Stimulated activated CD4-positive, alpha-beta T cell treated with anti-CD3 and anti-CD28 coated beads, Interleukin-12 subunit alpha, Interleukin-12 subunit beta, amount 100 ng/mL, for 24 hours (primary cell): ENCODE measurements at regions not wholly inside any gene's neighbourhood (a gene's known extent, or its start where the extent isn't known, plus 50 kb on each side); places are given as distances from the start of the nearest gene placed in this dataset.

ENCODE experiments used
- DNase-seq, 2 experiments: peaks; one replicate each; pipeline ENCODE4 v3.0.0-alpha.2; 2020; ENCODE audit warnings: low read depth in 2 of 2

- DNase-seq = no peak
Measured at GRCh38 chr13:85095418-85096272, 703.6 kb downstream of the SLITRK6 start.

GRCh38 chr13:85093808-85094207 lies 705.4 kb downstream of the SLITRK6 start:
- DNase-seq = no peak

GRCh38 chr13:85091631-85092234 lies 707.5 kb downstream of the SLITRK6 start:
- DNase-seq = no peak

DNA sequence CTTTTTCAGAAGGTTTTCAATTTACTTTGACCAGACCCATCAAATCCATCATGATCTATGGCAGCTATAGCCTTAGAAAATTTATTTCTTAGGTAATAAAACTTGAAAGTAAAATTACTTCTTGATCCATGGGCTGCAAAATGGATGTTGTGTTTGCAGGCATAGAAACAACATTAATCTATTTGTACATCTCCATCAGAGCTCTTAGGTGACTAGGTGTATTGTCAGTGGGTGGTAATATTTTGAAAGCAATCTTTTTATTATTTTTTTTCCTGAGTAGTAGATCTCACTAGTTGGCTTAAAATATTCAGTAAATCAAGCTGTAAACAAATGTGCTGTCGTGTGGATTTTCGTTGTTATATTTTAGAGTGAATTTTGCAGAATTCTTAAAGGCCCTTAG lies 710.0 kb downstream of the SLITRK6 start:
- DNase-seq = no peak

- no peak for DNase-seq
Measured at GRCh38 chr13:85080691-85081090, 718.5 kb downstream of the SLITRK6 start.

DNA sequence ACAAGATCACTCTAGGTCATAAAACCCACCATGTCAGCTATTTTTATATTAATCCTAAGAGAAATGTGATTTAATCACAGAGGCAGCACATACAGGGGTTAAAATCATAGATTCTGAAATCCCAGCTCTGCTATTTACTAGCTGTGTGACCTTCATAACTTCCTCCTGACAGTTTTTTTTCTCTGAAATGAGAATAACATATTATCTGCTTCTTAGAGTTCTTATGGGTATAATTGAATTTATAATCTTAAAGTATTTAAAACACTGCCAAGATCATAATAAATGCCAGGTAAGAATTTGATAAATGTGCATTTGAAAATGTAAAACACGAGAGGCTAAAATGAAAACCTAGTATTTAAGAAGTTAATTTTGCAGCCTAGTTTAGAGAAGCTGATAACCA lies 722.9 kb downstream of the SLITRK6 start:
- DNase-seq = no peak

- DNase-seq = no peak
Measured at GRCh38 chr13:85074543-85075313, 724.5 kb downstream of the SLITRK6 start.

DNA sequence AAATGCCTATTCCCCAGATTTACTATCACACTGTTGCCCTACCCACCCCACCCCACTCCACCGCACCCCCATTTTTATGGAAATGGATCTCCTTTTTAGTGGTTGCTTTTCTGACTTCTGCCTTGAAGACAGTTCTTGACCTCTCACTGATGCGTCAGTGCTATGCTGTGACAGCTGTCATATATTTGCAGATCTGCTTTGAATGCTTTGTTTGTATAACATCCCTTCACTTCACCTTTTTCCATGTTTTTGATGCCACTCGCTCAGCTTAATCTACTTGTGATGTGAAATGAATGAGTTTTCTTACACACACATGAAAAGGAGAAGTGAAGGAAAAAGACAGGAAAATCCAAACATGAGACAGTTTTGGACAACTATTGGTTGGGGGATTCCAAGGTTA lies 731.0 kb downstream of the SLITRK6 start:
- DNase-seq = no peak

DNA sequence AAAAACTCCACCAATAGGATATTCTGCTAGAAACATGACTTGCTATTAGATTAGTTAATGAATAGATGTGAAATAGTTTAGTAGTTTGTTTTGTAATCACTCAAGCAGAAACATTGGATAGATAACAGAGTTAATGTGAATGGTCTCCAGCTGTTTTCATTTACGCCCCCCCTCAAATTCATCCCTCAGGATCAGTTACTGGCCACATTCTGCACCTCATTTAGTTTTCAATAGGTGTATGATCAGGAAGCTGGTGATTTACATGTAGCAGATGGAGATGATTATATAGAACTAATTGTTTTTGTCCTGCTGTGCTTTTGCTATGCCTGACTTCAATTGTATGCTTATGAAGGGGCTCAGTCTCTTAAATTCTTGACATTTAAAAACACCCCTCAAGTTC lies 759.0 kb downstream of the SLITRK6 start:
- DNase-seq = no peak

DNA sequence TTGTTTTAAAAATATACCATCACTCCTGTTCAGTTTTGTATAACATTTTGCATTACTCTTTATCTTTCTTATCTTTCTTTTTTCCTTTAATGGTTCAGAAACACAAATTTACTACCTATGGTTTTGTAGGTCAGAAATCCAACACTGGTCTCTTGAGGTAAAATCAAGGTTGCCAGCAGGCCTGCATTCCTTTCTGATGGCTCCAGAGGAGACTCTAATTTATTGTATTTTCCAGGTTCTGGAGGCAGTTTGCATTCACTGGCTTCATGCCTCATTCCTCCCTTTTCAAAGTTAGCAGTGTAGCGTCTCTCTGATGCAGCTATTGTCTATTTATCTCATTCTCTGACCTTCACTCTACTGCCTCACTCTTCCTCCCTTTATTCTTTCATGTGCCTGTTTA lies 767.4 kb downstream of the SLITRK6 start:
- no peak for DNase-seq

DNA sequence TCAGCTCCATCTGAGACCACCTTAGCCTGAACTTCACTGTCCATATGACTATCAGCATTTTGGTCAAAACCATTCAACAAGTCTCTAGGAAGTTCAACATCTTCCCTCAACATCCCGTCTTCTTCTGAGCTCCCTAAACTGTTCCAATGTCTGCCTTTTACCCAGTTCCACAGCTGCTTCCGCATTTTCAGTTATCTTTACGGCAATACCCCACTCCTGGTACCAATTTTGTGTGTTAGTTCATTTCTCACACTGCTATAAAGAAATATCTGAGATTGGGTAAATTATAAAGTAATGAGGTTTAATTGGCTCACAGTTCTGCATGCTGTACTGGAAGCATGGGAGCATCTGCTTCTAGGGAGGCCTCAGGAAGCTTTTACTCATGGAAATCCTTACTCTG lies 771.2 kb downstream of the SLITRK6 start:
- no peak for DNase-seq

- no peak for DNase-seq
Measured at GRCh38 chr13:85019121-85019520, 780.1 kb downstream of the SLITRK6 start.

GRCh38 chr13:85013006-85013405 lies 786.2 kb downstream of the SLITRK6 start:
- no peak for DNase-seq

DNA sequence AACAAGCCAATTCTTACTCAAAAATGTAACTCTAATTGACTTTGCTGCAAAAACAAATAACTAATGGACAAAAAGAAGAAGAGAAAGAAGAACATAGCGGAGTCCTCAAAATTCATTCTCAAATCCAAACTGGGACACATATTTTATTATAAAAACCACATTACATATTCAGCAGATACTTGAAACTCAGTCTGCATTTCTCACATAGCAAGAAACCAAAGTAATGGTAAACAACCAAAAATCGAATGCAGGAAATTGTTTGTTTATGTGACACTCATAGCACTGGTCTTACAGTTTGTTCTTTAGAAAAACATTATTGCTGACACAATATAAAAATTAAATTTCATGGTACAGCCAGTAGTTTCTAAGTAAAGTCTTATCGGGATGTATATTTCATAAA lies 789.8 kb downstream of the SLITRK6 start:
- DNase-seq = no peak

DNA sequence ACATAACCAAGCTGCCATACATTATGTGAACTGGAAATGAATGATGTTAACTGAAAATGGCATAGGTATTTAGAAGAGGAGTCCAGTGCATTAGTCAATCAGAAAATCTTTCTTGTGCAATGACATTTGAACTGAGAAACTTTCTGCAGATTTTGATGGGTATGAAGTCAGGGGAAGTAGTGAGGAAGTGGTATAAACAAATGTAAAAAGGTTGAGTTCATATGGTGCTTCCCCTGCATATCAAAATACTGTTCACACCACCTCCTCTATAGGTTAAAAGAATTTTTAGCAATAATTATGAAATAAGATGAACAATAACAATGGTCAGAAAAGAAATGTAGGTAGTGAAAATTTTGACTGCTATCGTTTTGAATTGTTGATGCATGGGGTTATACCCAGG lies 800.0 kb downstream of the SLITRK6 start:
- DNase-seq = no peak

DNA sequence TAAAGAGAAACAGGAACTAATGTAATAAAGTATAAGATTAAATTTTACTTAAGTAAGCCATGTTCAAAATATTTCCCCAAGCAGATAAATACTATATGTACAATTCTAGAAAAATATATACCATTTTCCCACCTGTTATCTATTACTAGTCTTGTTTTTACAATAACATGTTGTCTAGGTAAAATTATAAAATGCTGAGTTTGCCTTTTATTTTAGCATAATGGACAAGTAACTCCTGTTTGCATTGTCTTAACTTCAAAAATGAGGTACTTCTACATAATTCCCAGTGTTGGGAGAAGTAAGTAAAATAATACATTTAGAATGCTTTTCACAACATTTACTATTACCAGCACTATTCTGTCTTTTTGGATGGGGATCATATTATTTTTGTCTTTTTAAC lies 800.5 kb downstream of the SLITRK6 start:
- DNase-seq = no peak

DNA sequence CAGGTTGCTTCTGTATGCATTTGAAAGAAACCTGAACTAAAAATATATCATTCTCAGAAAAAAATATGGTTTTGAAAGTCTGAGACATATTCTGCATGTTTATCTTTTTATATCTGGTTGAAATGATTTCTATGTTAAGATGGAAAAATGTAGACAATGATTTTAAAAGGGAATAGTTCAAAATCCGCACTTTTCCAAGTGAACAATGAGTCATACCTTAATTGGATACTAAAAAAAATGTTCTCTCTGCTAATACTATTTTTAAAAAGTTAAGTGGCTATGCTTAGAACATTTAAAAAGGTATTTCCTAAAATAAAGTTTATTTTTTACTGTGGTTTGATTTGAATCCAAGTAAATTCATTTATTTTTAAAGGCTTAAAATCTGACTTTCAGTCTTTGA lies 801.4 kb downstream of the SLITRK6 start:
- DNase-seq = no peak

GRCh38 chr13:84994582-84994981 lies 804.6 kb downstream of the SLITRK6 start:
- DNase-seq = no peak

- DNase-seq = no peak
Measured at GRCh38 chr13:84985860-84986259, 813.4 kb downstream of the SLITRK6 start.

- no peak for DNase-seq
Measured at GRCh38 chr13:84983321-84983720, 815.9 kb downstream of the SLITRK6 start.

- DNase-seq = no peak
Measured at GRCh38 chr13:84980571-84980970, 818.6 kb downstream of the SLITRK6 start.

GRCh38 chr13:84978851-84979250 lies 820.4 kb downstream of the SLITRK6 start:
- no peak for DNase-seq

DNA sequence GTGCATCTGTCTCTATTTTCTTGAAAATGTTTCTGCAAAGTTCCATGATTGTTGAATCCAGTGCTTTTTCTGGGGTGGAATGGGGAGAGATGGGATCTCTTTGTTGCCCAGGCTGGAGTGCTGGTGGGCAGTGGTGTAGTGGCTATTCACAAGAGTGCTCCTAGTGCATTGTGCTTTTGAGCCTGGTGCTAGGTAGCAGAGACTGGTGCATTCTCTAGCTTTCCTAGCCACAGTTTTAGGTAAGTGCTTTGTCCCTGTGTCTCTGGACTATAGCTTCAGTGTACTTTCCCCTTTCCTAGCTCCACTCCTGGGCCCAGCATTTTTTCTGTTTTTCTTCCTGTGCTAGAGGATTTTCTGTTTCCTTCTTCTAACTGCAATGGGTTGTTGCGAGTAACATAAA lies 825.6 kb downstream of the SLITRK6 start:
- DNase-seq = no peak
